ENCODE measurements at regions not wholly inside any gene's neighbourhood (a gene's known extent, or its start where the extent isn't known, plus 50 kb on each side); places are given as distances from the start of the nearest gene placed in this dataset.
A peak's percentile ranks its signal among the peaks of the same experiment; 100 is the strongest.

GRCh38 chr1:235009561-235010306 lies 118.9 kb downstream of the TOMM20 start:
- no peak for DNase-seq

- DNase-seq = no peak
Measured at GRCh38 chr1:235009074-235009473, 119.6 kb downstream of the TOMM20 start.

GRCh38 chr1:235008239-235008638 lies 120.4 kb downstream of the TOMM20 start:
- no peak for DNase-seq

GRCh38 chr1:235006816-235007215 lies 121.8 kb downstream of the TOMM20 start:
- no peak for DNase-seq

- DNase-seq = no peak
Measured at GRCh38 chr1:235006132-235006721, 122.4 kb downstream of the TOMM20 start.

GRCh38 chr1:235004840-235005391 lies 123.7 kb downstream of the TOMM20 start:
- peak; percentile 63 for DNase-seq

GRCh38 chr1:235004276-235004675 lies 124.4 kb downstream of the TOMM20 start:
- DNase-seq = no peak

- no peak for DNase-seq
Measured at GRCh38 chr1:235002706-235003300, 125.8 kb downstream of the TOMM20 start.

- DNase-seq = no peak
Measured at GRCh38 chr1:234999513-234999940, 129.1 kb downstream of the TOMM20 start.

GRCh38 chr1:234997896-234998741 lies 130.5 kb downstream of the TOMM20 start:
- DNase-seq = no peak

- DNase-seq = no peak
Measured at GRCh38 chr1:234997201-234997895, 131.3 kb downstream of the TOMM20 start.

- DNase-seq = no peak
Measured at GRCh38 chr1:234996245-234996757, 132.3 kb downstream of the TOMM20 start.

- no peak for DNase-seq
Measured at GRCh38 chr1:234994436-234995295, 134.0 kb downstream of the TOMM20 start.

- DNase-seq = no peak
Measured at GRCh38 chr1:234992065-234992464, 136.6 kb downstream of the TOMM20 start.

- DNase-seq = no peak
Measured at GRCh38 chr1:234990874-234991801, 137.5 kb downstream of the TOMM20 start.

GRCh38 chr1:234990328-234990675 lies 138.3 kb downstream of the TOMM20 start:
- DNase-seq = no peak

- DNase-seq = no peak
Measured at GRCh38 chr1:234989479-234990327, 138.9 kb downstream of the TOMM20 start.

- DNase-seq = no peak
Measured at GRCh38 chr1:234989019-234989418, 139.6 kb downstream of the TOMM20 start.

- DNase-seq = no peak
Measured at GRCh38 chr1:234988536-234988935, 140.1 kb downstream of the TOMM20 start.

Data from NCI-H526 treated with DMSO at 0.1 percent for 48 hours (cell line).